Immature natural killer cell (primary cell): ENCODE measurements at regions not wholly inside any gene's neighbourhood (a gene's known extent, or its start where the extent isn't known, plus 50 kb on each side); places are given as distances from the start of the nearest gene placed in this dataset.
"Not testable (repeated sequence)": the region's sequence is repeated elsewhere in the genome, so short reads cannot be mapped to it uniquely, and the experiment has no call there.

Experiments used
- DNase-seq, 3 donors: peaks; one replicate each; pipeline ENCODE4 v3.0.0; 2022; ENCODE audit warnings: mixed read lengths in 1 of 3
- H3K27ac Mint-ChIP-seq, 6 donors: one replicate each; pipeline ENCODE4 v1.8.0; 2020; ENCODE audit warnings: mixed read lengths in 6 of 6, mild to moderate bottlenecking in 5 of 6, inconsistent platforms in 4 of 6, moderate library complexity in 3 of 6
- H3K27me3 Mint-ChIP-seq, 3 donors: one replicate each; pipeline ENCODE4 v1.8.0; 2020 to 2021; ENCODE audit warnings: low read depth in 3 of 3, mild to moderate bottlenecking in 3 of 3, mixed read lengths in 3 of 3, moderate library complexity in 3 of 3, inconsistent platforms in 1 of 3
- H3K36me3 Mint-ChIP-seq, 3 donors: one replicate each; pipeline ENCODE4 v1.8.0; 2020; ENCODE audit warnings: mixed read lengths in 3 of 3, inconsistent platforms in 2 of 3, mild to moderate bottlenecking in 2 of 3
- H3K4me1 Mint-ChIP-seq, 2 donors: one replicate each; pipeline ENCODE4 v1.8.0; 2020; ENCODE audit warnings: inconsistent platforms in 2 of 2, mild to moderate bottlenecking in 2 of 2, mixed read lengths in 2 of 2, moderate library complexity in 1 of 2
- H3K4me3 Mint-ChIP-seq, 5 donors: one replicate each; pipeline ENCODE4 v1.8.0; 2020; ENCODE audit warnings: mild to moderate bottlenecking in 5 of 5, mixed read lengths in 5 of 5, inconsistent platforms in 3 of 5, moderate library complexity in 3 of 5
- H3K9me3 Mint-ChIP-seq, 6 donors: one replicate each; pipeline ENCODE4 v1.8.0; 2020; ENCODE audit warnings: mild to moderate bottlenecking in 6 of 6, mixed read lengths in 6 of 6, inconsistent platforms in 4 of 6, moderate library complexity in 3 of 6

DNA sequence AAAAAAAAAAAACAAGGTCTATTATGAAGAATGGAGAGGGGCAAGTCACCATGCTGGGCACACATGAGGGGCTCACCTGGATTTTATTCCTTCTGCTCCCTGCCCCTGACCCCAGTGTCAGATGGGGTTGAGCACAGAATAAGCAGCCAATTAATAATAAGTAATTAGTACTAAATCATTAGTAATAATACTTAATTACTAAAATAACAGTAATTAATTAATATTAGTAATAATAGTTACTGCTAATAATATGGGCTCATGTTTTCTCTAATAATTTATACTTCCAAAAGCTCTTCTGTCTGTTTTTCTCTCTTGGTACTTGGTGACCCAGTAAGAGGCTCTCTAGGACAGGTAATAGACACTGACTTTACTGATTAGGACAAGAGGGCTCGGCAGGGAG lies 360.9 kb downstream of the VRK1 start:
- no peaks in the 10 kb centered on the region for H3K4me1 Mint-ChIP-seq
- H3K9me3 Mint-ChIP-seq, result peaks cover 0 to 2% (median 0%) of the 10 kb centered on the region in 6 donors
- no peak for DNase-seq
- no peak overlapping the region for H3K27ac Mint-ChIP-seq
- peaks cover 5 to 13% (median 10%) of the 10 kb centered on the region in 3 donors for H3K27me3 Mint-ChIP-seq
- no peak overlapping the region for H3K4me3 Mint-ChIP-seq
- peaks cover 0 to 7% (median 4%) of the 10 kb centered on the region in 3 donors for H3K36me3 Mint-ChIP-seq

DNA sequence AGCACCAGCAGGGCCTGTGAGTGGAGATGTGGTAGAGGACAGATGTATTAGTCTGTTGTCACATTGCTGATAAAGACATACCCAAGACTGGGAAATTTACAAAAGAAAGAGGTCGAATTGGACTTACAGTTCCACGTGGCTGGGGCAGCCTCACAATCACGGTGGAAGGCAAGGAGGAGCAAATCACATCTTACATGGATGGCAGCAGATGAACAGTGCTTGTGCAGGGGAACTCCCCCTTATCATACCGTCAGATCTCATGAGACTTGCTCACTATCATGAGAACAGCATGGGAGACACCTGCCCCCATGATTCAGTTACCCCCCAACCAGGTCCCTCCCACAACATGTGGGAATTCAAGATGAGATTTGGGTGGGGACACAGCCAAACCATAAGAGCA lies 361.9 kb downstream of the VRK1 start:
- Mint-ChIP-seq H3K27me3 (peaks cover 5 to 13% (median 13%) of the 10 kb centered on the region in 3 donors), H3K36me3 (peaks cover 0 to 7% (median 4%) of the 10 kb centered on the region in 3 donors), H3K4me3 (no peak overlapping the region), H3K4me1 (no peaks in the 10 kb centered on the region), H3K9me3 (peaks cover 0 to 2% (median 0%) of the 10 kb centered on the region in 6 donors), H3K27ac (no peak overlapping the region)
- DNase-seq, result no peak

DNA sequence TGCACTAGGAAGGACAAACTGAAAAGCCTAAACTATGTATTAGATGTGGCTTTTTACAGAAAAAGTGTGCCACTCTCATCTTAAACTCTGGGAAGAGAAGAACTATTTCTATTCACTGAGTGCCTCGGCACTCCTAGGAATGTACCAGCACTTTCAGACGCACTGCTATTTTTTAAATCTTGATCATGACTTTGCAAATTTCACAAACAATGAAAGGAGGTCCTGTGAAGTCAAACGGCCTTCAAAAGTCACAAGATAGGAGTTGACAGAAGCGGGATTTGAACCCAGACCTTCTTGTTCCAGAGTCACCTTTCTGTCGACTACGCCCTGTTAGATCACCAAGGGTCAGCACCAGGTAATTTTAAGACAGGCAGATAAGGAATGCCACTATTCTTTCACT lies 365.4 kb downstream of the VRK1 start:
- peaks cover 0 to 7% (median 5%) of the 10 kb centered on the region in 3 donors for H3K27me3 Mint-ChIP-seq
- DNase-seq, result no peak
- peaks cover 0 to 7% (median 0%) of the 10 kb centered on the region in 3 donors for H3K36me3 Mint-ChIP-seq
- H3K27ac Mint-ChIP-seq, result no peak overlapping the region
- peaks cover 0 to 2% (median 0%) of the 10 kb centered on the region in 6 donors for H3K9me3 Mint-ChIP-seq
- H3K4me1 Mint-ChIP-seq, result no peaks in the 10 kb centered on the region
- no peak overlapping the region for H3K4me3 Mint-ChIP-seq

DNA sequence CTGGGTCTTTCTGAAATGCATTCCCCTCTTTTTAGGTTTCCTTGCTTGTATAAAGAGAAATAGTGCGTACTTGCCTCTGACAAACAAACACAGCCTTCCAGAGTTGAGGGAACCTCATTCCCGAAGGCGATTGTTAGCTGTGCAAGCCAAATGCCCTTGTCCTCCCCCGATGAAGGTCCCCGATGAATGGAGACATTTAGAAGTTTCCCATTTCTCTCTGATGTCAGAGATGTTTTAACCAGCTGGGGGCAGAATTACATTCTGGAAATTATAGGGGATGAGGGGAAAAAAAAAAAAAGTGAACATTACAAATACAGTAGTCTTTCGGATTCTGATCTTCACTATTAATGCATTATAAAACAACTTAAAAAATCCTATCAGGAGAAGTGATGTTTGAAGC lies 366.8 kb downstream of the VRK1 start:
- Mint-ChIP-seq H3K36me3 (peaks cover 0 to 5% (median 0%) of the 10 kb centered on the region in 3 donors), H3K27ac (no peak overlapping the region), H3K4me3 (no peak overlapping the region)

DNA sequence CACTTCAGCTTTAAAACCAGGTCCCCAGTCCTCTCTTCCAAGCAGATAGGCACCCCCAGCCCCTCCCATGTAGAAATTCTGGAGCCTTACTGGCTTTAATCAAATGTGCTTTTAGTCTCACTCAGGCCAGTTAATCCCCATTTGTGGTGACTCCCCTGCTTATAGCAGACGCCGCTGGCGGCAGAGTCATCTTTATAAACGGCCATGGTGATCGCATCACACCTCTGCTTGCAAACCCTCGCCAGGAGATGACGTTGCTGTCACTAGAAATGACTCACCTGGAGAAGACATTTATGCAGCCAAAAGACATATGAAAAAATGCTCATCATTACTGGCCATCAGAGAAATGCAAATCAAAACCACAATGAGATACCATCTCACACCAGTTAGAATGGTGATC lies 369.3 kb downstream of the VRK1 start:
- H3K27ac Mint-ChIP-seq, result no peak overlapping the region
- H3K9me3 Mint-ChIP-seq, result no peaks in the 10 kb centered on the region
- H3K27me3 Mint-ChIP-seq, result peaks cover 2 to 8% (median 7%) of the 10 kb centered on the region in 3 donors
- H3K4me3 Mint-ChIP-seq, result no peak overlapping the region
- H3K4me1 Mint-ChIP-seq, result no peaks in the 10 kb centered on the region
- H3K36me3 Mint-ChIP-seq, result no peaks in the 10 kb centered on the region
- DNase-seq, result no peak

More for the DNA sequence above, 366.8 kb downstream of the VRK1 start:
- Mint-ChIP-seq H3K4me1 (no peaks in the 10 kb centered on the region), H3K9me3 (peaks cover 0 to under 1% (median 0%) of the 10 kb centered on the region in 6 donors), H3K27me3 (peaks cover 0 to 7% (median 5%) of the 10 kb centered on the region in 3 donors)
- DNase-seq, result no peak

DNA sequence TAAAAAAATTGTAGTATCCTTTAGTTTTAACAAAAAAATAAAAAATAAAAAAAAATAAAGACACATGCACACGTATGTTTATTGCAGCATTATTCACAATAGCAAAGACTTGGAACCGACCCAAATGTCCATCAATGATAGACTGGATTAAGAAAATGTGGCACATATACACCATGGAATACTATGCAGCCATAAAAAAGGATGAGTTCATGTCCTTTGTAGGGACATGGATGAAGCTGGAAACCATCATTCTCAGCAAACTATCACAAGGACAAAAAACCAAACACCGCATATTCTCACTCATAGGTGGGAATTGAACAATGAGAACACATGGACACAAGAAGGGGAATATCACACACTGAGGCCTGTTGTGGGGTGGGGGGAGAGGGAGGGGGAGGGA lies 370.4 kb downstream of the VRK1 start:
- not testable (repeated sequence) for H3K4me1 Mint-ChIP-seq, DNase-seq, H3K4me3 Mint-ChIP-seq, H3K36me3 Mint-ChIP-seq, H3K27ac Mint-ChIP-seq, H3K9me3 Mint-ChIP-seq, H3K27me3 Mint-ChIP-seq

DNA sequence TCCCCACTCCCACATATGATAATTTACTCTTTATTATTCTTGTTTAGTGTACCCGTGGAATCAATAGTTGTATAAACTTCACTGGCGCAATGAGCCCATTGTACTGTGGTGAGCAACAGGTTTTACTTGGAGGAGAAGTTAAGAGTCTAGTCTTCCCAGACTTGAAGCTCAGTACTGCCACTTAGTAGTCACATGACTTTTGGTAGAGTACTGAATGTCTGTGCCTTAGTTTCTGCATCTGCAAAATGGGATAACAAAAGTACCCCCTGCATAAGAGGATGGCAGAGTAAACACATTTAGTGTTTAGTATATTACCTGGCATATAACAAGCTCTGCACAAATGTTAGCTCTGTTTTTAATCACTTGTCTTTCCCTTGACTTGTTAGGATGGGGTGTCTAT lies 375.5 kb downstream of the VRK1 start:
- H3K4me3 Mint-ChIP-seq, result no peak overlapping the region
- H3K4me1 Mint-ChIP-seq, result peaks cover 6 to 7% of the 10 kb centered on the region in 2 donors
- H3K9me3 Mint-ChIP-seq, result no peaks in the 10 kb centered on the region
- DNase-seq, result no peak
- no peaks in the 10 kb centered on the region for H3K36me3 Mint-ChIP-seq
- no peak overlapping the region for H3K27ac Mint-ChIP-seq
- H3K27me3 Mint-ChIP-seq, result peaks cover 0 to 6% (median 4%) of the 10 kb centered on the region in 3 donors

DNA sequence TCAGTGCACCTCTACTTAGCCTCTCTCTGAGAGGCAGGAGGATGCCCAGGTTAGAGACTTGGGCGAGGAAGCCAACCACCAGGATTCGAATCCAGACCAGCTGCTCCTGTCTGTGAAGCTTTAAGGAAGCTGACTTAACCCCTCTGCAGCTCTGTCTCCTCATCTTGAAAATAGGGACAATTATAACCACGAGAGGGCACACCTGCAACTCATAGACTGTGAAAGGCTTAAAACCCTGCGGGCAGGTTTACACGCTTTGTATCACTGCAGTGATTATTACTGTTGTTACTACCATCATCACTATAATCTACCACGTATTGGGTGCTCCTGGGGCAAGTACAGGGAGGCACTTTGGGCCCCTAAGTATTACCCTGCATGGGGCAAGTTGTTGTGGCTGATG lies 379.8 kb downstream of the VRK1 start:
- Mint-ChIP-seq H3K4me1 (peaks cover 6 to 10% of the 10 kb centered on the region in 2 donors), H3K4me3 (no peak overlapping the region), H3K27me3 (peaks cover 0 to 10% (median 3%) of the 10 kb centered on the region in 3 donors), H3K9me3 (no peaks in the 10 kb centered on the region), H3K36me3 (no peaks in the 10 kb centered on the region), H3K27ac (no peak overlapping the region)
- DNase-seq, result peak in 2 of 3 donors; percentile 2 to 30

DNA sequence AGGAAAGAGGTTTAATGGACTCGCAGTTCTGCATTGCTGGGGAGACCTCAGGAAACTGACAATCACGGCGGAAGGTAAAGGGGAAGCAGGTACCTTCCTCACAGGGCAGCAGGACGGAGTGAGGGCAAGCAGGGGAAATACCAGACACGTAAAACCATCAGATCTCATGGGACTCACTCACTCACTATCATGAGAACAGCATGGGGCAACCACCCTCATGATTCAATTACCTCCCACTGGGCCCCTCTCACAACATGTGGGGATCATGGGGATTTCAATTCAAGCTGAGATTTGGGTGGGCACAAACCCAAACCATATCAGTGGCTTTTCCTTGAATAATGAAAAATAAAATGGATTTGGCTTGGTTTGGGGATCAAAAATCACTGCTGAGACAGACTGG lies 380.5 kb downstream of the VRK1 start:
- Mint-ChIP-seq H3K27ac (peak overlapping the region in 1 of 6 donors; percentile 25), H3K36me3 (no peaks in the 10 kb centered on the region), H3K4me3 (no peak overlapping the region), H3K9me3 (no peaks in the 10 kb centered on the region), H3K4me1 (peaks cover 6 to 10% of the 10 kb centered on the region in 2 donors), H3K27me3 (peaks cover 0 to 10% (median 3%) of the 10 kb centered on the region in 3 donors)
- no peak for DNase-seq

DNA sequence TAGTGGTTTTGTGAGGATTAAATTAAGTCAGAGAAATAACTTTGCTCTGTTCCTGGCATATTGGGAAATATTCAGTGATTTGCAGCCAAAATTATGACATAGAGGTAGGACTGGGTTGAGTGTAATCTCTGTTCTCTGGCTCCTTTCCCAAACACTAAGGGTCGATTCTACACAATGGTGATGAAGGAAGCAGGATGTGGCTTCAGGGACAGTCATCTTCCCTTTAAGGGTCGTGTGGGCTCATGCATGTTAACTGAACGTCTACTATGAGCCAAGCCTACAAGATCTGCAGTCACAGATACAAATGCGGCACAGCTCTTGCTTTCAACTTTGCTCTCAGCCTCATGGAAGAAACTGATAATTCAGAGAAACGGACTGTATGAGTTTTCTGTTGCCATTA lies 381.6 kb downstream of the VRK1 start:
- Mint-ChIP-seq H3K4me1 (peaks cover 6 to 10% of the 10 kb centered on the region in 2 donors), H3K27me3 (peaks cover 0 to 10% (median 3%) of the 10 kb centered on the region in 3 donors), H3K27ac (no peak overlapping the region), H3K9me3 (no peaks in the 10 kb centered on the region), H3K36me3 (no peaks in the 10 kb centered on the region), H3K4me3 (no peak overlapping the region)
- DNase-seq, result no peak

DNA sequence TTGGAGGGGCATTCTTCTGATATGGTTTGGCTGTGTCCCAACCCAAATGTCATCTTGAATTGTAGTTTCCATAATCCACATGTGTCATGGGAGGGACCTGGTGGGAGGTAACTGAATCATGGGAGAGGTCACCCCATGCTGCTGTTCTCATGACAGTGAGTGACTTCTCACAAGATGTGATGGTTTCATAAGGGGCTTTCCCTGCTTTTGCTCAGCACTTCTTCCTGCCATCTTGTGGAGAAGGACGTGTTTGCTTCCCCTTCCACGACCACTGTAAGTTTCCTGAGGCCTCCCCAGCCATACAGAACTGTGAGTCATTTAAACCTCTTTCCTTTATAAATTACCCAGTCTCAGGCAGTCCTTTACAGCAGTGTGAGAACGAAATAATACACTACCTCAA lies 382.4 kb downstream of the VRK1 start:
- H3K27ac Mint-ChIP-seq, result no peak overlapping the region
- H3K4me3 Mint-ChIP-seq, result no peak overlapping the region
- H3K27me3 Mint-ChIP-seq, result peaks cover 0 to 10% (median 2%) of the 10 kb centered on the region in 3 donors
- DNase-seq, result no peak
- H3K4me1 Mint-ChIP-seq, result peaks cover 6 to 10% of the 10 kb centered on the region in 2 donors
- no peaks in the 10 kb centered on the region for H3K9me3 Mint-ChIP-seq
- no peaks in the 10 kb centered on the region for H3K36me3 Mint-ChIP-seq

DNA sequence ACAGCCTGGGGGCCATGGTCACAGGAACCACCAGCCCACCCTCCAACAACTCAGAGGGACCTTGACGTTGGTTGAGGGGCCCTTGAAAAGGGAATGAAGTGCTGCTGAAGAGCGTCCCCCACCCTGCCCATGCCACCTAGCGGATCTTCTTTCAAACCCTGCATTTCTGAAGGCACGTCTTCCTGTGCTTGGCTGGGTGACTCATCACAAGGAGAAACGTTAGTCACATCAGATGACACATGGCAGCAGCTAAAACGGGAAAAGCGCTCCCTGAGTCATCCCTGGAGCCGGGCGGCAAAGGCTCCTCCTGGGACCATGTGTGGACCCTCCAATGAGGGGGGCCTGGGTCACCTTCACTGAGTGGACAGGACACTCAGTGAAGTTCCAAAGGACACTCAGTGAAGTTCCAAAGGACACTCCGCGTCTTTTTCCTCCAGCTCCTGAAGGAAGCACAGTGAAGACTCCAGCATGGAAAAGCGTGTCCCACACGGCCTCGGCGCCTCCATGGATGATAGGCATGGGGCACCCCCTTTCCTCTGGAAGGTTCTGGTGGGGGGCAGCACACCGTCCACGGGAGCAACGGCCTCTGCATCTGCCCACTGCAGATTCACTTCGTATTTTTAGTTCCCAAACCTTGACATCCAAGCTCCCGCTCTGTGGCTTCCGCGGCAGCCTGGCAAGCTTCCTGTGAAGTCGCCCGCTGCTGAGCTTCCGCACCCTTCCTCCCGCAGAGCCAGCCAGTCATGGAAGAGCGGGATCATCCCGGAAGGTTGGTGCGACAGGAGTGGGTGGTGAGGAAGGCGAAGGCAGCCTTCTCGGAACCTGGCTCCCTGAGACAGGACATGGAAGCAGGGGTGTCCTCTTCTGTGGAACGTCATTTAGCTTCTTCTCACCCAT lies 383.4 kb downstream of the VRK1 start:
- DNase-seq, result no peak
- no peaks in the 10 kb centered on the region for H3K9me3 Mint-ChIP-seq
- no peak overlapping the region for H3K4me3 Mint-ChIP-seq
- no peak overlapping the region for H3K27ac Mint-ChIP-seq
- peaks cover 12 to 16% of the 10 kb centered on the region in 2 donors for H3K4me1 Mint-ChIP-seq
- H3K36me3 Mint-ChIP-seq, result no peaks in the 10 kb centered on the region
- H3K27me3 Mint-ChIP-seq, result peaks cover 0 to 10% (median 2%) of the 10 kb centered on the region in 3 donors

DNA sequence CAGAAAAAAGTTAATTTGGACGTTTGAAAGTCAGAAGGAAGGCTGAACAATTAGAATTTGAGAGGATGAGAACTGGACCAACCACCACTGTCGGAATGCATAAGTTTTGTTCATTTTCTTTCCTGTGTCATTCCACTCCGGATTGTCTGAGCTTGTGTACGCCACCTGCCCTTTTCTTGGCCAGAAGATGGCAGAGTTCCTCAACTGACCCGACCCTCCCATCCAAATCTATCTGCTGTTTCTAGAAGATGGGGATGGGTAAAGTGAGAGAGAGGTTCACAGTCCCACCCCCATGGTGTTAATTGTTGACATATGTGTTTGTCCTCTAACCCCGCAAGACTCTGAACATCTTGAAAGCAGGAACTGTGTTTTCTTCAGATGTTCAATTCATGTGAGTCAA lies 388.0 kb downstream of the VRK1 start:
- H3K4me1 Mint-ChIP-seq, result peaks cover 11 to 13% of the 10 kb centered on the region in 2 donors
- H3K36me3 Mint-ChIP-seq, result no peaks in the 10 kb centered on the region
- H3K27ac Mint-ChIP-seq, result peak overlapping the region in 2 of 6 donors; percentile 4 to 35
- no peaks in the 10 kb centered on the region for H3K9me3 Mint-ChIP-seq
- peak overlapping the region in 1 of 5 donors; percentile 1 for H3K4me3 Mint-ChIP-seq
- H3K27me3 Mint-ChIP-seq, result peaks cover 0 to 4% (median 0%) of the 10 kb centered on the region in 3 donors
- peak; percentile 21 to 49 (median 25) for DNase-seq

DNA sequence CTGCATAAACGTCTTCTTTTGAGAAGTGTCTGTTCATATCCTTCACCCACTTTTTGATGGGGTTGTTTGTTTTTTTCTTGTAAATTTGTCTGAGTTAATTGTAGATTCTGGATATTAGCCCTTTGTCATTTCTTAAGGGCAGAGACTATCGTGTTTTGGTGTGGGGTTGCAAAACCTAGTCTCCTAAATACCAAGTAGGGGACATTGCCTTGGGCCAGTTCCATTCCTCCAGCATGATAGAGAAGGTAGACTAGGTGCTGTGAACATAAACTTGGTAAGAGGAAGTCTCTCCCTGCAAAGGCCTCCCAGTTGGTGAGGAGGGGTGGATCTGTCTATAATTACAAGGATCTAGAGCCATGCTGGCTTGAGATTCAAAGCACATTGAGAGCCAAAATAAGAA lies 390.7 kb downstream of the VRK1 start:
- no peak overlapping the region for H3K27ac Mint-ChIP-seq
- no peaks in the 10 kb centered on the region for H3K9me3 Mint-ChIP-seq
- DNase-seq, result no peak
- peaks cover 0 to 13% (median 0%) of the 10 kb centered on the region in 3 donors for H3K27me3 Mint-ChIP-seq
- no peak overlapping the region for H3K4me3 Mint-ChIP-seq
- H3K4me1 Mint-ChIP-seq, result peaks cover 11 to 13% of the 10 kb centered on the region in 2 donors
- H3K36me3 Mint-ChIP-seq, result peaks cover 0 to 5% (median 0%) of the 10 kb centered on the region in 3 donors
